IMR-90 (cell line): ENCODE measurements at regions not wholly inside any gene's neighbourhood (a gene's known extent, or its start where the extent isn't known, plus 50 kb on each side); places are given as distances from the start of the nearest gene placed in this dataset.
A peak's percentile ranks its signal among the peaks of the same experiment; 100 is the strongest.

Source experiments
- ATAC-seq: fragments of 200-7000 bp; cut with Tn5 transposase; 2 replicates; pipeline ENCODE4 v1.9.1; 2020; ENCODE audit warnings: low read depth, mild to moderate bottlenecking, moderate library complexity
- BruUV-seq: library from RNA; stranded (reverse); fragments of 400-500 nt; replicated peaks from 2 replicates; lab custom pipeline; 2021; lab: Mats Ljungman, UMichigan
- CTCF ChIA-PET: fragments of 300-600 bp; formaldehyde crosslinking; extraction: SDS; loops from one replicate; lab custom pipeline; 2021; ENCODE audit warnings: antibody characterized with exemption; lab: Yijun Ruan, JAX
- POLR2A ChIA-PET: fragments of 300-600 bp; sonication (Branson Sonifier 250); formaldehyde crosslinking; loops from one replicate; lab custom pipeline; 2022; ENCODE audit warnings: antibody characterized with exemption; ENCODE audit not compliant: unreplicated experiment; lab: Charles Lee
- DNase-seq: peaks from one replicate; pipeline ENCODE4 v3.0.0; 2013
- H2AFZ ChIP-seq: replicated peaks from 2 replicates; pipeline ENCODE3; 2013; ENCODE audit warnings: low read length, mild to moderate bottlenecking; ENCODE audit not compliant: poor library complexity
- H2AK5ac ChIP-seq: 2 replicates; pipeline ENCODE4 v1.6.1; 2013; ENCODE audit warnings: low read depth, low read length, inconsistent platforms
- H2AK9ac ChIP-seq: replicated peaks from 2 replicates; pipeline ENCODE3; 2013; ENCODE audit warnings: mild to moderate bottlenecking, low read depth, low read length, moderate library complexity; ENCODE audit not compliant: poor library complexity
- H2BK120ac ChIP-seq: 2 replicates; pipeline ENCODE4 v1.6.1; 2013; ENCODE audit warnings: low read depth, low read length, inconsistent platforms
- H2BK15ac ChIP-seq: 3 replicates; pipeline ENCODE4 v1.6.1; 2013; ENCODE audit warnings: low read depth, low read length, inconsistent platforms
- H2BK20ac ChIP-seq: 2 replicates; pipeline ENCODE4 v1.6.1; 2013; ENCODE audit warnings: low read depth, mild to moderate bottlenecking, inconsistent platforms, low read length, moderate library complexity
- H2BK5ac ChIP-seq: 2 replicates; pipeline ENCODE4 v1.6.1; 2013; ENCODE audit warnings: mild to moderate bottlenecking, low read depth, low read length, inconsistent platforms; ENCODE audit not compliant: poor library complexity, severe bottlenecking
- H3K14ac ChIP-seq: replicated peaks from 2 replicates; pipeline ENCODE4 v1.6.1; 2013; ENCODE audit warnings: low read depth, low read length, inconsistent platforms
- H3K18ac ChIP-seq: 2 replicates; pipeline ENCODE4 v1.6.1; 2013; ENCODE audit warnings: low read depth, low read length, control low read depth
- H3K23ac ChIP-seq: 2 replicates; pipeline ENCODE4 v1.6.1; 2013; ENCODE audit warnings: low read depth, low read length, inconsistent platforms
- H3K27ac ChIP-seq: 2 replicates; pipeline ENCODE4 v1.5.1; 2013; ENCODE audit warnings: mild to moderate bottlenecking, control low read depth, low read length; ENCODE audit not compliant: insufficient read depth
- H3K27me3 ChIP-seq: 2 replicates; pipeline ENCODE4 v1.6.1; 2013; ENCODE audit warnings: low read length; ENCODE audit not compliant: control insufficient read depth, insufficient read depth
- H3K36me3 ChIP-seq: 2 replicates; pipeline ENCODE4 v1.6.1; 2013; ENCODE audit warnings: low read length, mixed read lengths; ENCODE audit not compliant: control insufficient read depth, insufficient read depth
- H3K4ac ChIP-seq: 2 replicates; pipeline ENCODE4 v1.6.1; 2013; ENCODE audit warnings: low read depth, low read length, inconsistent platforms
- H3K4me1 ChIP-seq: 2 replicates; pipeline ENCODE4 v1.6.1; 2013; ENCODE audit warnings: low read length, mixed read lengths; ENCODE audit not compliant: control insufficient read depth, insufficient read depth
- H3K4me2 ChIP-seq: 2 replicates; pipeline ENCODE4 v1.6.1; 2013; ENCODE audit warnings: low read depth, mild to moderate bottlenecking, control low read depth, low read length, moderate library complexity
- H3K4me3 ChIP-seq: 2 replicates; pipeline ENCODE4 v1.5.1; 2013; ENCODE audit warnings: low read depth, mild to moderate bottlenecking, control low read depth, low read length, moderate library complexity; ENCODE audit not compliant: insufficient read depth
- H3K56ac ChIP-seq: 2 replicates; pipeline ENCODE4 v1.6.1; 2013; ENCODE audit warnings: low read length, inconsistent platforms; ENCODE audit not compliant: insufficient read depth; ENCODE audit errors: extremely low read depth
- H3K79me1 ChIP-seq, 2 experiments: 2 replicates each; pipeline ENCODE4 v1.6.1; 2013; ENCODE audit warnings: low read length in 2 of 2, inconsistent platforms in 1 of 2, low read depth in 1 of 2
- H3K9ac ChIP-seq: 2 replicates; pipeline ENCODE4 v1.6.1; 2013; ENCODE audit warnings: low read depth, low read length, control low read depth
- H3K9me1 ChIP-seq: 2 replicates; pipeline ENCODE4 v1.6.1; 2013; ENCODE audit warnings: low read length, inconsistent platforms; ENCODE audit not compliant: insufficient read depth
- H3K9me3 ChIP-seq: 2 replicates; pipeline ENCODE4 v1.6.1; 2013; ENCODE audit warnings: low read length; ENCODE audit not compliant: control insufficient read depth, insufficient read depth
- H4K20me1 ChIP-seq: 2 replicates; pipeline ENCODE4 v1.6.1; 2013; ENCODE audit warnings: low read length, inconsistent platforms; ENCODE audit not compliant: insufficient read depth
- H4K5ac ChIP-seq: 2 replicates; pipeline ENCODE4 v1.6.1; 2013; ENCODE audit warnings: mild to moderate bottlenecking, low read depth, low read length, control low read depth
- H4K8ac ChIP-seq, 2 experiments: 2 replicates each; pipeline ENCODE4 v1.6.1; 2013; ENCODE audit warnings: low read depth in 2 of 2, low read length in 2 of 2, control low read depth in 1 of 2, inconsistent platforms in 1 of 2
- H4K91ac ChIP-seq: 2 replicates; pipeline ENCODE4 v1.6.1; 2013; ENCODE audit warnings: low read depth, low read length, inconsistent platforms; ENCODE audit not compliant: insufficient read depth
- CEBPB ChIP-seq: IDR thresholded peaks from 2 replicates; pipeline ENCODE4 v1.6.1; 2012; ENCODE audit warnings: low read depth, low read length, improper control_type of control experiment
- WGBS, 2 experiments: methylation state at CpG; one replicate each; pipeline versions ENCODE4 v1.1.5 to v1.1.7; 2013; ENCODE audit warnings: missing lambda C conversion rate in 2 of 2; ENCODE audit not compliant: insufficient read length in 1 of 2; ENCODE audit errors: extremely low coverage in 2 of 2; 5-methylcytosine and 5-hydroxymethylcytosine counted together
- dilution Hi-C: fragments of 300-500 bp; cut with HindIII; formaldehyde crosslinking; loops from one replicate; pipeline ENCODE4 v1.14.3; 2018; ENCODE audit warnings: low sequenced_read_pairs; ENCODE audit not compliant: unreplicated experiment
- in situ Hi-C: fragments of 300-500 bp; cut with MboI; formaldehyde crosslinking; loops from 3 replicates; pipeline ENCODE4 v1.14.3; 2019; ENCODE audit warnings: low sequenced_read_pairs, inconsistent platforms, mixed read lengths
- intact Hi-C: fragments of 100-400 bp; cut with micrococcal nuclease; formaldehyde crosslinking; loops from 2 replicates; pipeline ENCODE4 v1.10.0; 2022
- TF ChIP-seq, protein P1 (sequence below): conservative IDR thresholded peaks from 2 replicates; pipeline ENCODE4 v1.5.1; 2012; ENCODE audit warnings: mild to moderate bottlenecking, low read depth, low read length, improper control_type of control experiment

DNA sequence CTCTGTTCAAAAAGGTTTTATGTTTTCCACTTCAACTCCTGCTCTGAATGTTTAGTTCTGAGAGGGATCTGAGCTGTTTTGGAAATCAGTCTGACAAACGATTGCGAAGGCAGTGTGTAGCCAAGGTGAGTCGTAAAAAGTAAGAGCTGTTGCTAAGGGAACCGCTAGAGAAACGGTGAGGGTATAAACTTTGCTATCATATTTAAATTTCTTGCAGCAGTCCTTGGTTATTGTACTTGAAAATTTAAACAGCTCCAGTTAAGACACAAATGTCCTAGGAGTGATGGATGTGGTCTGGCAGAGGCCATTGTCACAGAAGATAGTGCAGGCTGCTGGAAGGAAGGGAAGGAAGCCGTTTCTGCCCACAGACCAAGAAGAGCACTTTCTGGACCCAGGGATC is 64.9 kb upstream of the CITED2 start:
- DNase-seq = peak; percentile 66
- H3K4me1 ChIP-seq = peaks cover 4% of the 10 kb centered on the region; the same call in 1 of the 2 replicates
- no peaks in the 10 kb centered on the region for H3K27me3 ChIP-seq
- no peak overlapping the region for H4K8ac ChIP-seq
- H2AK9ac ChIP-seq = no peak overlapping the region
- dilution Hi-C loops = no loop called here
- no peak overlapping the region for H3K4me3 ChIP-seq
- H4K20me1 ChIP-seq = no peaks in the 10 kb centered on the region
- H4K91ac ChIP-seq = no peak overlapping the region
- no peak overlapping the region for H3K27ac ChIP-seq
- no peak overlapping the region for H3K4ac ChIP-seq
- no peaks in the 10 kb centered on the region for H3K79me1 ChIP-seq
- no peak overlapping the region for H2AK5ac ChIP-seq
- no peak overlapping the region for H2BK5ac ChIP-seq
- no TSS peak for BruUV-seq
- no peak overlapping the region for H3K4me2 ChIP-seq
- POLR2A ChIA-PET = no interaction called here
- H2AFZ ChIP-seq = no peak overlapping the region
- CTCF ChIA-PET = interaction anchor here (0.7 kb wide), 1 partner anchor 987 kb away, joined by 3 read pairs; no protein-coding TSS in a partner anchor
- WGBS, 2 experiments = no CpG with 5 or more reads among the region's 6 CpGs
- no peak for ATAC-seq
- H3K9me3 ChIP-seq = no peaks in the 10 kb centered on the region
- H3K23ac ChIP-seq = no peak overlapping the region
- H2BK120ac ChIP-seq = no peak overlapping the region
- H3K9me1 ChIP-seq = no peaks in the 10 kb centered on the region; the same call in 1 of the 2 replicates
- H2BK15ac ChIP-seq = no peak overlapping the region
- peak; percentile 84 for TF ChIP-seq CEBPB
- TF ChIP-seq, protein P1, sequence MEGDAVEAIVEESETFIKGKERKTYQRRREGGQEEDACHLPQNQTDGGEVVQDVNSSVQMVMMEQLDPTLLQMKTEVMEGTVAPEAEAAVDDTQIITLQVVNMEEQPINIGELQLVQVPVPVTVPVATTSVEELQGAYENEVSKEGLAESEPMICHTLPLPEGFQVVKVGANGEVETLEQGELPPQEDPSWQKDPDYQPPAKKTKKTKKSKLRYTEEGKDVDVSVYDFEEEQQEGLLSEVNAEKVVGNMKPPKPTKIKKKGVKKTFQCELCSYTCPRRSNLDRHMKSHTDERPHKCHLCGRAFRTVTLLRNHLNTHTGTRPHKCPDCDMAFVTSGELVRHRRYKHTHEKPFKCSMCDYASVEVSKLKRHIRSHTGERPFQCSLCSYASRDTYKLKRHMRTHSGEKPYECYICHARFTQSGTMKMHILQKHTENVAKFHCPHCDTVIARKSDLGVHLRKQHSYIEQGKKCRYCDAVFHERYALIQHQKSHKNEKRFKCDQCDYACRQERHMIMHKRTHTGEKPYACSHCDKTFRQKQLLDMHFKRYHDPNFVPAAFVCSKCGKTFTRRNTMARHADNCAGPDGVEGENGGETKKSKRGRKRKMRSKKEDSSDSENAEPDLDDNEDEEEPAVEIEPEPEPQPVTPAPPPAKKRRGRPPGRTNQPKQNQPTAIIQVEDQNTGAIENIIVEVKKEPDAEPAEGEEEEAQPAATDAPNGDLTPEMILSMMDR = no peak
- H3K9ac ChIP-seq = no peak overlapping the region
- no peak overlapping the region for H3K18ac ChIP-seq
- no peak overlapping the region for H2BK20ac ChIP-seq
- no peak overlapping the region for H3K56ac ChIP-seq
- H3K14ac ChIP-seq = no peak overlapping the region
- H4K5ac ChIP-seq = no peak overlapping the region
- intact Hi-C loops = no loop called here
- H3K36me3 ChIP-seq = no peaks in the 10 kb centered on the region
- in situ Hi-C loops = no loop called here
